SK-N-MC (cell line): ENCODE measurements at regions not wholly inside any gene's neighbourhood (a gene's known extent, or its start where the extent isn't known, plus 50 kb on each side); places are given as distances from the start of the nearest gene placed in this dataset.

Source experiments
- DNase-seq: peaks from one replicate; pipeline ENCODE4 v3.0.0-alpha.2; 2011; ENCODE audit warnings: low read depth, low spot score
- H3K27ac ChIP-seq: fragments of 200-600 bp; sonication (generic); 2 replicates; pipeline ENCODE4 v1.5.1; 2016; ENCODE audit warnings: mixed run types
- H3K36me3 ChIP-seq: fragments of 200-600 bp; sonication (generic); 2 replicates; pipeline ENCODE4 v1.6.1; 2017; ENCODE audit warnings: antibody characterized with exemption, low read length, mixed read lengths; ENCODE audit not compliant: insufficient read depth
- H3K4me3 ChIP-seq: fragments of 200-600 bp; sonication (generic); 2 replicates; pipeline ENCODE4 v1.5.1; 2016
- H3K9ac ChIP-seq: fragments of 200-600 bp; sonication (generic); 2 replicates; pipeline ENCODE4 v1.8.0; 2017; ENCODE audit warnings: mixed run types, mixed read lengths; ENCODE audit not compliant: insufficient read length
- H3K9me3 ChIP-seq: fragments of 200-600 bp; sonication (generic); 2 replicates; pipeline ENCODE4 v1.6.1; 2017; ENCODE audit warnings: low read depth, mild to moderate bottlenecking, antibody characterized with exemption, low read length, moderate library complexity, mixed read lengths
- EZH2 ChIP-seq: fragments of 200-600 bp; sonication (generic); IDR thresholded peaks from one replicate; pipeline ENCODE4 v1.6.1; 2017; ENCODE audit warnings: antibody characterized with exemption
- FOXP2 ChIP-seq: optimal IDR thresholded peaks from 2 replicates; pipeline ENCODE3; 2011; ENCODE audit warnings: mild to moderate bottlenecking, moderate library complexity; ENCODE audit not compliant: insufficient read depth; ENCODE audit errors: extremely low read length, control extremely low read depth
- POLR2AphosphoS5 ChIP-seq: IDR thresholded peaks from 2 replicates; pipeline ENCODE4 v1.6.1; 2012; ENCODE audit warnings: mild to moderate bottlenecking, low read depth, low read length, borderline replicate concordance

GRCh38 chr22:22156348-22156715 lies 88.3 kb upstream of the VPREB1 start:
- DNase-seq = no peak
- Histone ChIP-seq H3K36me3 (no peaks in the 10 kb centered on the region), H3K9me3 (no peaks in the 10 kb centered on the region), H3K4me3 (no peak overlapping the region), H3K27ac (no peak overlapping the region), H3K9ac (no peak overlapping the region)
- TF ChIP-seq FOXP2 (no peak), EZH2 (no peak), POLR2AphosphoS5 (no peak)

- no peak overlapping the region for H3K9ac ChIP-seq
- H3K4me3 ChIP-seq = no peak overlapping the region
- no peak for DNase-seq
- H3K27ac ChIP-seq = no peak overlapping the region
- H3K9me3 ChIP-seq = no peaks in the 10 kb centered on the region
- TF ChIP-seq EZH2 (no peak), FOXP2 (no peak), POLR2AphosphoS5 (no peak)
- no peaks in the 10 kb centered on the region for H3K36me3 ChIP-seq
Measured at GRCh38 chr22:22155607-22156006, 89.0 kb upstream of the VPREB1 start.

- DNase-seq = no peak
- H3K9ac ChIP-seq = no peak overlapping the region
- H3K9me3 ChIP-seq = no peaks in the 10 kb centered on the region
- no peak overlapping the region for H3K4me3 ChIP-seq
- H3K36me3 ChIP-seq = no peaks in the 10 kb centered on the region
- H3K27ac ChIP-seq = no peak overlapping the region
- TF ChIP-seq POLR2AphosphoS5 (no peak), EZH2 (no peak), FOXP2 (no peak)
Measured at GRCh38 chr22:22155146-22155545, 89.4 kb upstream of the VPREB1 start.

- Histone ChIP-seq H3K4me3 (no peak overlapping the region), H3K9ac (no peak overlapping the region), H3K36me3 (no peaks in the 10 kb centered on the region), H3K27ac (no peak overlapping the region), H3K9me3 (no peaks in the 10 kb centered on the region)
- no peak for TF ChIP-seq FOXP2
- no peak for TF ChIP-seq POLR2AphosphoS5
- TF ChIP-seq EZH2 = no peak
- no peak for DNase-seq
Measured at GRCh38 chr22:22154040-22154439, 90.5 kb upstream of the VPREB1 start.

GRCh38 chr22:22151308-22151707 lies 93.3 kb upstream of the VPREB1 start:
- Histone ChIP-seq H3K27ac (no peak overlapping the region), H3K9me3 (no peaks in the 10 kb centered on the region), H3K4me3 (no peak overlapping the region), H3K36me3 (no peaks in the 10 kb centered on the region), H3K9ac (no peak overlapping the region)
- TF ChIP-seq POLR2AphosphoS5 = no peak
- no peak for TF ChIP-seq EZH2
- DNase-seq = no peak

GRCh38 chr22:22150457-22150856 lies 94.1 kb upstream of the VPREB1 start:
- H3K9me3 ChIP-seq = no peaks in the 10 kb centered on the region
- no peaks in the 10 kb centered on the region for H3K36me3 ChIP-seq
- H3K4me3 ChIP-seq = no peak overlapping the region
- H3K9ac ChIP-seq = no peak overlapping the region
- DNase-seq = no peak
- TF ChIP-seq FOXP2 (no peak), EZH2 (no peak), POLR2AphosphoS5 (no peak)
- no peak overlapping the region for H3K27ac ChIP-seq

- no peak overlapping the region for H3K9ac ChIP-seq
- DNase-seq = no peak
- H3K9me3 ChIP-seq = no peaks in the 10 kb centered on the region
- H3K27ac ChIP-seq = no peak overlapping the region
- no peak for TF ChIP-seq EZH2
- H3K36me3 ChIP-seq = no peaks in the 10 kb centered on the region
- no peak overlapping the region for H3K4me3 ChIP-seq
Measured at GRCh38 chr22:22148905-22149304, 95.7 kb upstream of the VPREB1 start.

- H3K27ac ChIP-seq = no peak overlapping the region
- no peaks in the 10 kb centered on the region for H3K36me3 ChIP-seq
- TF ChIP-seq EZH2 (no peak), FOXP2 (no peak), POLR2AphosphoS5 (no peak)
- no peak overlapping the region for H3K9ac ChIP-seq
- no peak overlapping the region for H3K4me3 ChIP-seq
- DNase-seq = no peak
- no peaks in the 10 kb centered on the region for H3K9me3 ChIP-seq
Measured at GRCh38 chr22:22144858-22145257, 99.7 kb upstream of the VPREB1 start.

GRCh38 chr22:22143448-22143847 lies 101.1 kb upstream of the VPREB1 start:
- Histone ChIP-seq H3K36me3 (no peaks in the 10 kb centered on the region), H3K9ac (no peak overlapping the region), H3K27ac (no peak overlapping the region), H3K9me3 (no peaks in the 10 kb centered on the region), H3K4me3 (no peak overlapping the region)
- no peak for DNase-seq
- TF ChIP-seq FOXP2 = no peak
- no peak for TF ChIP-seq EZH2
- no peak for TF ChIP-seq POLR2AphosphoS5
